HG03159 (cell line): ENCODE measurements at regions not wholly inside any gene's neighbourhood (a gene's known extent, or its start where the extent isn't known, plus 50 kb on each side); places are given as distances from the start of the nearest gene placed in this dataset.

Experiments used
- ATAC-seq: cut with Tn5 transposase; IDR thresholded peaks from one replicate; pipeline ENCODE4 v1.9.1; 2021; ENCODE audit warnings: mild to moderate bottlenecking, moderate library complexity; ENCODE audit not compliant: unreplicated experiment

GRCh38 chr18:67926929-67927864, 410.7 kb upstream of the DSEL start:
- ATAC-seq, result no peak

- ATAC-seq, result no peak
Measured at GRCh38 chr18:67924656-67925055, 408.1 kb upstream of the DSEL start.

- no peak for ATAC-seq
Measured at GRCh38 chr18:67919316-67919715, 402.8 kb upstream of the DSEL start.

GRCh38 chr18:67916097-67916496, 399.6 kb upstream of the DSEL start:
- ATAC-seq, result no peak

GRCh38 chr18:67913040-67913439, 396.5 kb upstream of the DSEL start:
- no peak for ATAC-seq

- ATAC-seq, result no peak
Measured at GRCh38 chr18:67901573-67901972, 385.1 kb upstream of the DSEL start.

GRCh38 chr18:67896451-67896850, 379.9 kb upstream of the DSEL start:
- no peak for ATAC-seq

GRCh38 chr18:67893916-67894315, 377.4 kb upstream of the DSEL start:
- ATAC-seq, result no peak

GRCh38 chr18:67876871-67877270, 360.4 kb upstream of the DSEL start:
- no peak for ATAC-seq

- ATAC-seq, result no peak
Measured at GRCh38 chr18:67875944-67876343, 359.4 kb upstream of the DSEL start.

- no peak for ATAC-seq
Measured at GRCh38 chr18:67875060-67875459, 358.5 kb upstream of the DSEL start.

- no peak for ATAC-seq
Measured at GRCh38 chr18:67865400-67865799, 348.9 kb upstream of the DSEL start.

GRCh38 chr18:67864677-67865340, 348.3 kb upstream of the DSEL start:
- ATAC-seq, result no peak

- no peak for ATAC-seq
Measured at GRCh38 chr18:67862069-67862468, 345.5 kb upstream of the DSEL start.

GRCh38 chr18:67854340-67854739, 337.8 kb upstream of the DSEL start:
- ATAC-seq, result no peak

- no peak for ATAC-seq
Measured at GRCh38 chr18:67846422-67847098, 330.0 kb upstream of the DSEL start.

GRCh38 chr18:67845035-67845434, 328.5 kb upstream of the DSEL start:
- ATAC-seq, result no peak

- no peak for ATAC-seq
Measured at GRCh38 chr18:67840379-67840778, 323.9 kb upstream of the DSEL start.

- ATAC-seq, result no peak
Measured at GRCh38 chr18:67818432-67818831, 301.9 kb upstream of the DSEL start.

- no peak for ATAC-seq
Measured at GRCh38 chr18:67815280-67815679, 298.8 kb upstream of the DSEL start.

GRCh38 chr18:67813380-67814028, 297.0 kb upstream of the DSEL start:
- no peak for ATAC-seq
